Psoas muscle (tissue), 7 donors: ENCODE measurements at regions not wholly inside any gene's neighbourhood (a gene's known extent, or its start where the extent isn't known, plus 50 kb on each side); places are given as distances from the start of the nearest gene placed in this dataset.

Experiments used
- ATAC-seq, 4 donors: fragments of 200-7000 bp; cut with Tn5 transposase; one replicate each; pipeline ENCODE4 v1.9.1; 2020; ENCODE audit warnings: moderate library complexity in 3 of 4, mild to moderate bottlenecking in 2 of 4
- DNase-seq, 2 donors: peaks; one replicate each; pipeline ENCODE4 v3.0.0-alpha.2; 2020
- H3K27ac ChIP-seq: fragments of 200-600 bp; one replicate; pipeline ENCODE4 v1.8.0; 2022
- H3K27me3 ChIP-seq, 3 donors: fragments of 200-600 bp in 1 of 3; one replicate each; pipeline versions ENCODE4 v1.6.1 to v1.8.0; 2013 to 2022; ENCODE audit warnings: low read length in 2 of 3, mild to moderate bottlenecking in 2 of 3, moderate library complexity in 1 of 3; ENCODE audit not compliant: insufficient read depth in 3 of 3
- H3K36me3 ChIP-seq, 2 donors: fragments of 200-600 bp in 1 of 2; one replicate each; pipeline versions ENCODE4 v1.6.1 to v1.8.0; 2013 to 2022; ENCODE audit warnings: low read depth in 1 of 2, mild to moderate bottlenecking in 1 of 2, moderate library complexity in 1 of 2; ENCODE audit not compliant: insufficient read depth in 1 of 2
- H3K4me1 ChIP-seq: fragments of 200-600 bp; one replicate; pipeline ENCODE4 v1.8.0; 2022
- H3K4me3 ChIP-seq: fragments of 200-600 bp; one replicate; pipeline ENCODE4 v1.8.0; 2022; ENCODE audit warnings: mild to moderate bottlenecking
- H3K9me3 ChIP-seq: fragments of 200-600 bp; one replicate; pipeline ENCODE4 v1.8.0; 2022
- CTCF ChIP-seq: fragments of 200-600 bp; IDR thresholded peaks from one replicate; pipeline ENCODE4 v1.8.0; 2022; ENCODE audit warnings: antibody characterized with exemption
- WGBS, 3 donors: extraction: QIAGEN DNeasy Blood & Tissue Kit; methylation state at CpG; one replicate each; pipeline versions ENCODE4 v1.1.6 to v1.1.7; 2013; 5-methylcytosine and 5-hydroxymethylcytosine counted together
- intact Hi-C, 2 donors: fragments of 100-400 bp; cut with DNase I; formaldehyde crosslinking; loops; one replicate each; pipeline versions ENCODE4 v1.11.0 to v1.14.2; 2022
- donor health status: healthy with polysubstance abuse.
- donor health status: DM: no; HTN: no; CAD: no; lungs with moderate emphysema.
- donor health status: Bipolar disorder and iron deficiency.
- donor health status: healthy.
- donor health status: DM: yes; HTN: yes; CAD: no.
- donor health status: DM: no; HTN: no; CAD: no.
- donor health status: DM: yes; HTN: yes; CAD: no.

GRCh38 chr5:84632418-84632817 is 247.7 kb upstream of the EDIL3 start:
- intact Hi-C loops = no loop called here
- Histone ChIP-seq H3K4me3 (no peak overlapping the region), H3K9me3 (no peaks in the 10 kb centered on the region), H3K27me3 (no peaks in the 10 kb centered on the region), H3K27ac (no peak overlapping the region), H3K4me1 (no peaks in the 10 kb centered on the region), H3K36me3 (no peaks in the 10 kb centered on the region)
- DNase-seq = no peak
- ATAC-seq = no peak
- no peak for TF ChIP-seq CTCF
- 85 to 91% (median 87%) methylated on average over 3 of the region's 3 CpGs for WGBS, 3 donors

- TF ChIP-seq CTCF = no peak
- no peak for DNase-seq
- H3K27ac ChIP-seq = no peak overlapping the region
- H3K27me3 ChIP-seq = no peaks in the 10 kb centered on the region
- intact Hi-C loops = no loop called here
- H3K36me3 ChIP-seq = no peaks in the 10 kb centered on the region
- WGBS, 3 donors = 80 to 83% (median 82%) methylated on average over 2 of the region's 2 CpGs
- H3K4me3 ChIP-seq = no peak overlapping the region
- H3K9me3 ChIP-seq = no peaks in the 10 kb centered on the region
- no peaks in the 10 kb centered on the region for H3K4me1 ChIP-seq
- ATAC-seq = no peak
These were observed 244.2 kb upstream of the EDIL3 start for GRCh38 chr5:84628918-84629317.

- intact Hi-C loops = no loop called here
- H3K27ac ChIP-seq = no peak overlapping the region
- H3K4me1 ChIP-seq = no peaks in the 10 kb centered on the region
- TF ChIP-seq CTCF = no peak
- H3K9me3 ChIP-seq = no peaks in the 10 kb centered on the region
- ATAC-seq (no peak), DNase-seq (no peak)
- no peaks in the 10 kb centered on the region for H3K36me3 ChIP-seq
- H3K4me3 ChIP-seq = no peak overlapping the region
- H3K27me3 ChIP-seq = no peaks in the 10 kb centered on the region
- WGBS, 3 donors = 58 to 67% (median 61%) methylated on average over 2 of the region's 2 CpGs
These were observed 238.3 kb upstream of the EDIL3 start for GRCh38 chr5:84623019-84623418.

GRCh38 chr5:84622461-84622860 is 237.8 kb upstream of the EDIL3 start:
- Histone ChIP-seq H3K9me3 (no peaks in the 10 kb centered on the region), H3K27ac (no peak overlapping the region), H3K4me3 (no peak overlapping the region), H3K36me3 (no peaks in the 10 kb centered on the region), H3K27me3 (no peaks in the 10 kb centered on the region), H3K4me1 (no peaks in the 10 kb centered on the region)
- ATAC-seq = no peak
- no peak for TF ChIP-seq CTCF
- intact Hi-C loops = no loop called here
- WGBS, 3 donors = 51 to 66% (median 54%) methylated on average over 3 of the region's 3 CpGs
- DNase-seq = no peak

GRCh38 chr5:84618262-84618661 is 233.6 kb upstream of the EDIL3 start:
- ATAC-seq (no peak), DNase-seq (no peak)
- no peak for TF ChIP-seq CTCF
- Histone ChIP-seq H3K4me3 (no peak overlapping the region), H3K27me3 (no peaks in the 10 kb centered on the region), H3K36me3 (no peaks in the 10 kb centered on the region), H3K4me1 (no peaks in the 10 kb centered on the region), H3K27ac (no peak overlapping the region), H3K9me3 (no peaks in the 10 kb centered on the region)
- 38 to 61% (median 49%) methylated on average over 1 of the region's 1 CpG for WGBS, 3 donors
- intact Hi-C loops = no loop called here
